ENCODE measurements at regions not wholly inside any gene's neighbourhood (a gene's known extent, or its start where the extent isn't known, plus 50 kb on each side); places are given as distances from the start of the nearest gene placed in this dataset.
"Not testable (repeated sequence)": the region's sequence is repeated elsewhere in the genome, so short reads cannot be mapped to it uniquely, and the experiment has no call there.

- no peak for DNase-seq (ENCODE audit: low read depth in 2 of 2)
Measured at GRCh38 chr5:108588323-108588722, 159.4 kb upstream of the FER start.

- no peak for DNase-seq (ENCODE audit: low read depth in 2 of 2)
Measured at GRCh38 chr5:108587821-108588220, 159.9 kb upstream of the FER start.

GRCh38 chr5:108581026-108581425, 166.7 kb upstream of the FER start:
- DNase-seq (ENCODE audit: low read depth in 2 of 2) = no peak

GRCh38 chr5:108579236-108579635, 168.5 kb upstream of the FER start:
- no peak for DNase-seq (ENCODE audit: low read depth in 2 of 2)

- DNase-seq (ENCODE audit: low read depth in 2 of 2) = no peak
Measured at GRCh38 chr5:108578791-108579190, 168.9 kb upstream of the FER start.

GRCh38 chr5:108567429-108567828, 180.3 kb upstream of the FER start:
- DNase-seq (ENCODE audit: low read depth in 2 of 2) = no peak

- no peak for DNase-seq (ENCODE audit: low read depth in 2 of 2)
Measured at GRCh38 chr5:108564441-108564840, 182.5 kb upstream of the FBXL17 start.

GRCh38 chr5:108562205-108562454, 180.2 kb upstream of the FBXL17 start:
- no peak for DNase-seq (ENCODE audit: low read depth in 2 of 2)

GRCh38 chr5:108561416-108562204, 179.7 kb upstream of the FBXL17 start:
- DNase-seq (ENCODE audit: low read depth in 2 of 2) = no peak

GRCh38 chr5:108560581-108560980, 178.7 kb upstream of the FBXL17 start:
- DNase-seq (ENCODE audit: low read depth in 2 of 2) = no peak

- DNase-seq (ENCODE audit: low read depth in 2 of 2) = no peak
Measured at GRCh38 chr5:108560166-108560565, 178.3 kb upstream of the FBXL17 start.

- not testable (repeated sequence) for DNase-seq (ENCODE audit: low read depth in 2 of 2)
Measured at GRCh38 chr5:108558840-108559239, 176.9 kb upstream of the FBXL17 start.

GRCh38 chr5:108558142-108558541, 176.2 kb upstream of the FBXL17 start:
- not testable (repeated sequence) for DNase-seq (ENCODE audit: low read depth in 2 of 2)

GRCh38 chr5:108557686-108558085, 175.8 kb upstream of the FBXL17 start:
- DNase-seq (ENCODE audit: low read depth in 2 of 2) = no peak

GRCh38 chr5:108556441-108557145, 174.7 kb upstream of the FBXL17 start:
- DNase-seq (ENCODE audit: low read depth in 2 of 2) = no peak

- DNase-seq (ENCODE audit: low read depth in 2 of 2) = no peak
Measured at GRCh38 chr5:108548684-108549596, 167.0 kb upstream of the FBXL17 start.

GRCh38 chr5:108546939-108547338, 165.0 kb upstream of the FBXL17 start:
- DNase-seq (ENCODE audit: low read depth in 2 of 2) = no peak

- DNase-seq (ENCODE audit: low read depth in 2 of 2) = no peak
Measured at GRCh38 chr5:108545301-108545700, 163.4 kb upstream of the FBXL17 start.

GRCh38 chr5:108543486-108543885, 161.6 kb upstream of the FBXL17 start:
- no peak for DNase-seq (ENCODE audit: low read depth in 2 of 2)

GRCh38 chr5:108541836-108542235, 159.9 kb upstream of the FBXL17 start:
- no peak for DNase-seq (ENCODE audit: low read depth in 2 of 2)

GRCh38 chr5:108536321-108536720, 154.4 kb upstream of the FBXL17 start:
- DNase-seq (ENCODE audit: low read depth in 2 of 2) = no peak

- not testable (repeated sequence) for DNase-seq (ENCODE audit: low read depth in 2 of 2)
Measured at GRCh38 chr5:108532129-108532445, 150.2 kb upstream of the FBXL17 start.
